A673 (cell line): ENCODE measurements at regions not wholly inside any gene's neighbourhood (a gene's known extent, or its start where the extent isn't known, plus 50 kb on each side); places are given as distances from the start of the nearest gene placed in this dataset.

ENCODE experiments used
- EZH2 ChIP-seq: fragments of 200-600 bp; sonication (generic); IDR thresholded peaks from 2 replicates; pipeline ENCODE4 v1.6.1; 2017; ENCODE audit warnings: borderline replicate concordance, low read depth, mild to moderate bottlenecking, mixed read lengths, antibody characterized with exemption, low read length; ENCODE audit not compliant: poor library complexity, severe bottlenecking
- TF ChIP-seq, protein P1 (sequence below): fragments of 300-800, 200-600 bp; sonication (generic); conservative IDR thresholded peaks from 2 replicates; pipeline ENCODE4 v1.5.1; 2017; ENCODE audit warnings: low read depth, mild to moderate bottlenecking, antibody characterized with exemption, low read length, moderate library complexity, mixed read lengths

DNA sequence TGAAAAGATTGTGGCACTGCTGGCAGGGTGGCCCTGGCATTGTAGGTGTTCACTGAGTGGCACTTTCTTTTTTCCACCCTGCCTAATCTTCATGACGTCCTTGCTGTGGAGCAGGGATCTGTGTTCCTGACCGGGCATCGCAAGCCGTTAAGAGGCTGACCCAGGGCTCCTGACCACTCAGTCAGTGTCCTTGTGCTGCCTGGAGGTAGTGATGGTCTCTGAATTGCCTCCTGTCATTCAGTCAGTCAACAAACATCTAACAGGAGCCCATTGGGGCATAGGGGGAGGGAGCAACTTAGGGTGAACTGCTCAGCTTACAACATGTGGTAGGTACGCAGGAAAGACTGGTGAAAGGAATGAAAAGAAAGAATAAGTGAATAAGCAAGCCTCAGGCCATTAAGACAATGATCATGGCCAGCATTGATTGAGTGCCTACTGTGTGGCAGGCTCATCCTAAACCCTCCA lies 152.0 kb downstream of the CEBPB start:
- TF ChIP-seq, protein P1, sequence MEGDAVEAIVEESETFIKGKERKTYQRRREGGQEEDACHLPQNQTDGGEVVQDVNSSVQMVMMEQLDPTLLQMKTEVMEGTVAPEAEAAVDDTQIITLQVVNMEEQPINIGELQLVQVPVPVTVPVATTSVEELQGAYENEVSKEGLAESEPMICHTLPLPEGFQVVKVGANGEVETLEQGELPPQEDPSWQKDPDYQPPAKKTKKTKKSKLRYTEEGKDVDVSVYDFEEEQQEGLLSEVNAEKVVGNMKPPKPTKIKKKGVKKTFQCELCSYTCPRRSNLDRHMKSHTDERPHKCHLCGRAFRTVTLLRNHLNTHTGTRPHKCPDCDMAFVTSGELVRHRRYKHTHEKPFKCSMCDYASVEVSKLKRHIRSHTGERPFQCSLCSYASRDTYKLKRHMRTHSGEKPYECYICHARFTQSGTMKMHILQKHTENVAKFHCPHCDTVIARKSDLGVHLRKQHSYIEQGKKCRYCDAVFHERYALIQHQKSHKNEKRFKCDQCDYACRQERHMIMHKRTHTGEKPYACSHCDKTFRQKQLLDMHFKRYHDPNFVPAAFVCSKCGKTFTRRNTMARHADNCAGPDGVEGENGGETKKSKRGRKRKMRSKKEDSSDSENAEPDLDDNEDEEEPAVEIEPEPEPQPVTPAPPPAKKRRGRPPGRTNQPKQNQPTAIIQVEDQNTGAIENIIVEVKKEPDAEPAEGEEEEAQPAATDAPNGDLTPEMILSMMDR: no peak
- no peak for TF ChIP-seq EZH2
